Fibroblast of pulmonary artery (primary cell): ENCODE measurements at regions not wholly inside any gene's neighbourhood (a gene's known extent, or its start where the extent isn't known, plus 50 kb on each side); places are given as distances from the start of the nearest gene placed in this dataset.

Source experiments
- DNase-seq: peaks from one replicate; pipeline ENCODE4 v3.0.0-alpha.2; 2010; ENCODE audit warnings: low read depth
- H3K4me3 ChIP-seq: replicated peaks from 2 replicates; pipeline ENCODE4 v1.5.1; 2011; ENCODE audit warnings: low read depth, mild to moderate bottlenecking, control low read depth, low read length, moderate library complexity
- TF ChIP-seq, protein P1 (sequence below): IDR thresholded peaks from 2 replicates; pipeline ENCODE4 v1.5.1; 2011; ENCODE audit warnings: mild to moderate bottlenecking, control low read depth, low read length, inconsistent platforms; ENCODE audit errors: missing control alignments

DNA sequence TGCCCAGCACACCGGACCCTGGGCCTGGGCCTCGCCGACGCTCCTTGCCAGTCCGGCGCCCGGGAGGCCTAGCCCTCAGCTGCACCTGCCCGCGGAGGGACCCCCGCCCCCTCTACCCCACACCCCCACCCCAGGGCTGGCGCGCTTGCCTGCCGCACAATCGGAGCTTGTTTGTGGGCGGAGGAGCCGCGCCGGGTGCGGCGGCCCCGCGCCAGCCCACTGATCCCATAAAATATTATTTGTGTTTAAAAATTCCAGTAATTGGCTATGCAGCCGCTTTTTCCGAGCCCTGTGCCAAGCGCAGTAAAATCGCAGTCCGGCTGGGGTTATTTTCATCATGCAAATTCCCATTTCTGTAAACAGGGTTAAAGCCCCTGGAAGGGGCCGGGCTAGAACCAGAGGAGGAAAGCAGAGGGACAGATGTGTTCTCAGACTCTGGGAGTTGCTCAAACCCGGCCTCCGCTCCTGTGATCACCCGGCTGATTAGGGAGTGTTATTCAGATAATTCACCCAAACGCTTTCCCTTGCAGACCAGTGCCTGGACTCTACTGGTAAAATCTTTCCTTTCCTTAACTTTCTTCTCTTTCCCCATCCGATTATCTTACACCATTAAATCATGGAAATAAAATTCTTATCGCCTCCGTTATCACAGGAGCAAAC lies 93.1 kb downstream of the NCR2 start:
- TF ChIP-seq, protein P1, sequence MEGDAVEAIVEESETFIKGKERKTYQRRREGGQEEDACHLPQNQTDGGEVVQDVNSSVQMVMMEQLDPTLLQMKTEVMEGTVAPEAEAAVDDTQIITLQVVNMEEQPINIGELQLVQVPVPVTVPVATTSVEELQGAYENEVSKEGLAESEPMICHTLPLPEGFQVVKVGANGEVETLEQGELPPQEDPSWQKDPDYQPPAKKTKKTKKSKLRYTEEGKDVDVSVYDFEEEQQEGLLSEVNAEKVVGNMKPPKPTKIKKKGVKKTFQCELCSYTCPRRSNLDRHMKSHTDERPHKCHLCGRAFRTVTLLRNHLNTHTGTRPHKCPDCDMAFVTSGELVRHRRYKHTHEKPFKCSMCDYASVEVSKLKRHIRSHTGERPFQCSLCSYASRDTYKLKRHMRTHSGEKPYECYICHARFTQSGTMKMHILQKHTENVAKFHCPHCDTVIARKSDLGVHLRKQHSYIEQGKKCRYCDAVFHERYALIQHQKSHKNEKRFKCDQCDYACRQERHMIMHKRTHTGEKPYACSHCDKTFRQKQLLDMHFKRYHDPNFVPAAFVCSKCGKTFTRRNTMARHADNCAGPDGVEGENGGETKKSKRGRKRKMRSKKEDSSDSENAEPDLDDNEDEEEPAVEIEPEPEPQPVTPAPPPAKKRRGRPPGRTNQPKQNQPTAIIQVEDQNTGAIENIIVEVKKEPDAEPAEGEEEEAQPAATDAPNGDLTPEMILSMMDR: no peak
- H3K4me3 ChIP-seq: no peak overlapping the region
- DNase-seq: no peak

DNA sequence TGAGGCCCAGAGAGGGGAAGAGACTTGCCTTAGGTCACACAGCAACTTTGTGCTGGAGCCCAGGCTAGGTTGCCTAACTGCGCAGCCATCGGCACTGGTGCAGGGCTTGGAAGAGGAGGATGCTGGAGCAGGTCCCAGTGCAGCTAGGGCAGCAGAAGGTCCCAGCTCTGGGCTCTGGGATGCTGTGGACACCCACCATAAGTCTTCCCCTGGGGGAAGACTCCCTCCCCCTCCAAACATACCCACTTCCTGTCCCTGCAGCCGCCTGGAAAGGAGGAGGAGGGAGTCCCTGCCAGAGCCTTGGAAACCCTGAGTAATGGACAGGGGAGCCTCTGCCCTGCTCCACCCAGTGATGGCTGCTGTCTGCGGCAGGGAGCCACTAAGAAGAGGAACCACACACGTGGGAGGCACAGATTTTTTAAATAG lies 93.6 kb downstream of the NCR2 start:
- TF ChIP-seq, protein P1: no peak
- DNase-seq: peak; percentile 13

DNA sequence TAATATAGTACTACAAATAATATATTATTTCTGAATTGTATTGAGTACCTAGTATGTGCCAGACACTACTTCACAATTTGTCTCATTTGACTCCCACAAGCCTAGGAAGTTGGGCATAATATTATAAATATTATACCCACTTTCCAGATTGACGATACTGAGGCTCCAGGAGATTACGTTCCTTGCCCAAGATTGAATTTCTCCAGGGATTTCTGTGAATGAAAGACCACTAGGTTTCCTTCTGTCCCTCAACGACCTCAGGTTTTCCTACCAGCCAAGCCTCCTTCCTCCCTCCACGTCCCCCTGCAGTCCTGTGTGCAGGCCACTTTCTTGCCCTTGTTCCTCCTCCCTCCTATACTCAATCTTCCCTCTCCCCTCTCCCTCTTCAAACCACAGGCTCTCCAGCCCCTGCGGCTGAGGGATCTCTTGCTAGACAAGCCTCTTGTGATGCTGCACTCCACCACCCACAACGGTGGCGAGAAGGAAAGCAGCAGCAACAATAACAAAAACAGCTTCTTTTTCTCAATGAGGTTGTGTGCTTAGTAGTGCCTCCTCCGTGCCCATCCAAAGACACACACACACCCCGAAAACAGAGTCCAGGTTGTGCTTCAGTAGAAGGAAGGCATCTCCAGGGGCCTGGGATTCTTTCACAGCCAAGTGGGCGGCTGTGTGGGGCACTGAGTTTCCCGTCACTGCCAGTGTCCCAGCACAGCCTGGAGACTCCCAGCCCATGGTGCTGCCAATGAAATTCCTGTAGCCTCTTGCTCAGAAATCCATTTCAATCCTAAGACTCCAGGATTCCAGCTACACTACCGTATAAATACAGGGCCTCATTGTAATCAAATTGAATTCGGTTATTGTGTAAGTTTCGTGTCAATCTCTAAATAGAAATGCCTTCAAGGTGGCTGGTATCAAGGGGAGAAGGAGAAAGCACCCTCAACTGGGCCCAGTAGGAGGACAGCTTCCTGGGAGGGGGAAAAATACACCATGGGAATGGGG lies 94.4 kb downstream of the NCR2 start:
- H3K4me3 ChIP-seq: no peak overlapping the region
- DNase-seq: no peak
- TF ChIP-seq, protein P1: no peak

More for the DNA sequence above, 93.6 kb downstream of the NCR2 start:
- H3K4me3 ChIP-seq: no peak overlapping the region

DNA sequence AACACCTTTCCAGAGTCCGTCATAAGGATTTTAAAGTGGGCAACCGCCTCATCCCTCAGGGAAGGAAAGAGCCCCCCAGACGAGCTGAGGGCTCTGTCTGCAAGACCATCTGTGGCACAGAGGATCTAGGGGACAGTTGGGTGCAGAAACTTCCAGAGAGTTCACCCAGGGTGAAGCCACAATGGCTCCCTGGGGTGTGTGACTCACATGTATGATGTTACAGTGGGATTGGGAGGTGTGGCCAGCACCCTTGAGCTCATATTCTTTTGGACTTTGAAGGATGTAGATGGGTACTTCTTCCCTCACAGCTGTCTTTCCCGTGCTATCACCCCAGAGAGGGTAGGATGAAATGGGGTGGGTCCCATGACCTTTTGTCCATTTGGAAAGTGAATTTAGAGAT lies 95.5 kb downstream of the NCR2 start:
- H3K4me3 ChIP-seq: no peak overlapping the region
- peak; percentile 33 for DNase-seq
- TF ChIP-seq, protein P1: no peak

DNA sequence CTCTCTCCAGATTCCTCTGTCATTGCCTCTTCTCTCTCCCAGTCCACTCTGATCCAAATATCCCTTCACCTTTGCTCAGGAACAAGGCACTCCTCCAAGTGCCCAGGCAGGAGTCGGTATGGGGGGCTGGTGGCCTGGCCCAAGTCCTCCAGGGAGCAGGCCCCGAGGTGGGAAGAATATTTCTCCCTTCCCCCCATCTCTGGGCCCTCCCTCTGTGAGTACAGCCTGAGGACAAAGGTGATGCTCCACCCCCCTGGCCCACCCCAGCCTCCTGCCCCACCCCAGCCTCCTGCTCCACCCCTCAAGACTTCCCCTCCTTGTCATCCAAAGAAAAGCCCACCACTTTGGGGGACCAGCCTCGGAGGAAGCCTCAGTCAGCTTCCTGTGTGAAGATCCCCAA lies 96.9 kb downstream of the NCR2 start:
- DNase-seq: no peak
- no peak overlapping the region for H3K4me3 ChIP-seq
- TF ChIP-seq, protein P1: no peak

DNA sequence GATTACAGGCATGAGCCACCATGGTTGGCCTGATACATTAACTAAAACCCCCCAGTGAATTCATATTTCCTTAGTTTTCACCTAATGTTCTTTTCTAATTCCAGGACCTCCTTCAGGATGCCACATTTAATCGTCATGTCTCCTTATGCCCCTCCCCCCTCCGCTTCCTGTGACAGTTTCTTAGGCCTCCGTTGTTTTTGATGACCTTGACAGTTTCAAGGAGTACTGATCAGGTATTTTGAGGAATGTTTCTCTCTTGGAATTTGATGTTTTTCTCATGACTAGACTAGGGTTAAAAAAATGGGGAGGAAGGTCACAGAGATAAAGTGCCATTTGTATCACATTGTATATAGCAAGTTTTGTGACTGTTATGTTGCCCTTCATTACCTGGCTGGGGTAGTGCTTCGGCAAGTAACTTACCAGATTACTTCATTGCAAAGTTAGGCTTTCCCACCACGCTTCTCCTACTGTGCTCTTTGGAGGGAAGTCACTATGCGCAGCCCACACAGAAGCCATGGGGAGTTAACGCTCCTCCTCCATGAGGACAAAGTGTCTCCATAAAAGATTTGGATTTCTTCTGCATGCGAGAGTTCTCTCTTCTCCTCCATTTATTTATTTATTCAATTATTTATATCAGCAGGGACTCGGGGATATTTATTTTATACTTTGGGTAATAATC lies 99.5 kb downstream of the NCR2 start:
- no peak overlapping the region for H3K4me3 ChIP-seq
- TF ChIP-seq, protein P1: no peak
- DNase-seq: no peak
